ENCODE measurements at regions not wholly inside any gene's neighbourhood (a gene's known extent, or its start where the extent isn't known, plus 50 kb on each side); places are given as distances from the start of the nearest gene placed in this dataset.

- BruUV-seq (replicated peaks) = no TSS peak
- H3K27me3 ChIP-seq (ENCODE audit: insufficient read depth, low read depth) = no peaks in the 10 kb centered on the region
- no peaks in the 10 kb centered on the region for H3K79me2 ChIP-seq (ENCODE audit: low read depth)
- no peaks in the 10 kb centered on the region for H4K20me1 ChIP-seq (ENCODE audit: insufficient read depth)
- ChIA-PET POLR2A (ENCODE audit: unreplicated experiment) (no interaction called here), CTCF (no interaction called here)
- no peaks in the 10 kb centered on the region for H3K9me2 ChIP-seq (ENCODE audit: insufficient read depth)
- no peak overlapping the region for H3K4me2 ChIP-seq
- no peaks in the 10 kb centered on the region for H3K9me3 ChIP-seq (ENCODE audit: insufficient read depth, low read depth)
- H2AFZ ChIP-seq = no peak overlapping the region
- no peak overlapping the region for H3K27ac ChIP-seq
- no peak for DNase-seq
- intact Hi-C loops (cut with micrococcal nuclease; ENCODE audit: unreplicated experiment) = no loop called here
- no peaks in the 10 kb centered on the region for H3K4me1 ChIP-seq (replicated peaks; ENCODE audit: insufficient read depth)
- no peaks in the 10 kb centered on the region for H3F3A ChIP-seq (ENCODE audit: insufficient read depth, low read depth)
- no peak overlapping the region for H3K4me3 ChIP-seq
- TF ChIP-seq EZH2 (IDR thresholded peaks at IDR 0.05; ENCODE audit: low read depth) = no peak
- TF ChIP-seq, protein P1, sequence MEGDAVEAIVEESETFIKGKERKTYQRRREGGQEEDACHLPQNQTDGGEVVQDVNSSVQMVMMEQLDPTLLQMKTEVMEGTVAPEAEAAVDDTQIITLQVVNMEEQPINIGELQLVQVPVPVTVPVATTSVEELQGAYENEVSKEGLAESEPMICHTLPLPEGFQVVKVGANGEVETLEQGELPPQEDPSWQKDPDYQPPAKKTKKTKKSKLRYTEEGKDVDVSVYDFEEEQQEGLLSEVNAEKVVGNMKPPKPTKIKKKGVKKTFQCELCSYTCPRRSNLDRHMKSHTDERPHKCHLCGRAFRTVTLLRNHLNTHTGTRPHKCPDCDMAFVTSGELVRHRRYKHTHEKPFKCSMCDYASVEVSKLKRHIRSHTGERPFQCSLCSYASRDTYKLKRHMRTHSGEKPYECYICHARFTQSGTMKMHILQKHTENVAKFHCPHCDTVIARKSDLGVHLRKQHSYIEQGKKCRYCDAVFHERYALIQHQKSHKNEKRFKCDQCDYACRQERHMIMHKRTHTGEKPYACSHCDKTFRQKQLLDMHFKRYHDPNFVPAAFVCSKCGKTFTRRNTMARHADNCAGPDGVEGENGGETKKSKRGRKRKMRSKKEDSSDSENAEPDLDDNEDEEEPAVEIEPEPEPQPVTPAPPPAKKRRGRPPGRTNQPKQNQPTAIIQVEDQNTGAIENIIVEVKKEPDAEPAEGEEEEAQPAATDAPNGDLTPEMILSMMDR (conservative IDR thresholded peaks at IDR 0.05) = no peak
- no peaks in the 10 kb centered on the region for H3K36me3 ChIP-seq (ENCODE audit: low read depth)
Observed at GRCh38 chr1:189524501-189524900, 953.2 kb downstream of the BRINP3 start.

GRCh38 chr1:189530162-189530561 lies 947.5 kb downstream of the BRINP3 start:
- Histone ChIP-seq H2AFZ (no peak overlapping the region; the same call in 1 of the 2 replicates), H3K27me3 (ENCODE audit: insufficient read depth, low read depth) (no peaks in the 10 kb centered on the region), H3K9me3 (ENCODE audit: insufficient read depth, low read depth) (no peaks in the 10 kb centered on the region), H4K20me1 (ENCODE audit: insufficient read depth) (no peaks in the 10 kb centered on the region), H3K4me1 (replicated peaks; ENCODE audit: insufficient read depth) (no peaks in the 10 kb centered on the region), H3K79me2 (ENCODE audit: low read depth) (no peaks in the 10 kb centered on the region), H3K36me3 (ENCODE audit: low read depth) (no peaks in the 10 kb centered on the region), H3K27ac (no peak overlapping the region), H3K4me2 (no peak overlapping the region), H3K9me2 (ENCODE audit: insufficient read depth) (no peaks in the 10 kb centered on the region), H3F3A (ENCODE audit: insufficient read depth, low read depth) (no peaks in the 10 kb centered on the region), H3K4me3 (no peak overlapping the region)
- intact Hi-C loops (cut with micrococcal nuclease; ENCODE audit: unreplicated experiment) = no loop called here
- TF ChIP-seq, protein P1 (conservative IDR thresholded peaks at IDR 0.05) = no peak
- TF ChIP-seq EZH2 (IDR thresholded peaks at IDR 0.05; ENCODE audit: low read depth) = no peak
- DNase-seq = no peak
- CTCF ChIA-PET = no interaction called here
- no TSS peak for BruUV-seq (replicated peaks)
- POLR2A ChIA-PET (ENCODE audit: unreplicated experiment) = interaction anchor here (0.6 kb wide), 1 partner anchor 207 kb away, joined by 4 read pairs; no protein-coding TSS in a partner anchor

- intact Hi-C loops (cut with micrococcal nuclease; ENCODE audit: unreplicated experiment) = no loop called here
- Histone ChIP-seq H3F3A (ENCODE audit: insufficient read depth, low read depth) (no peaks in the 10 kb centered on the region), H3K4me3 (no peak overlapping the region), H3K9me3 (ENCODE audit: insufficient read depth, low read depth) (no peaks in the 10 kb centered on the region; the same call in 1 of the 2 replicates), H3K36me3 (ENCODE audit: low read depth) (no peaks in the 10 kb centered on the region), H4K20me1 (ENCODE audit: insufficient read depth) (no peaks in the 10 kb centered on the region), H3K79me2 (ENCODE audit: low read depth) (no peaks in the 10 kb centered on the region), H3K27ac (no peak overlapping the region), H3K27me3 (ENCODE audit: insufficient read depth, low read depth) (no peaks in the 10 kb centered on the region), H2AFZ (no peak overlapping the region), H3K9me2 (ENCODE audit: insufficient read depth) (0 out of 2 replicates have a peak, but pooled peaks cover 8% of the 10 kb centered on the region), H3K4me2 (no peak overlapping the region), H3K4me1 (replicated peaks; ENCODE audit: insufficient read depth) (no peaks in the 10 kb centered on the region; the same call in 1 of the 2 replicates)
- no peak for TF ChIP-seq EZH2 (IDR thresholded peaks at IDR 0.05; ENCODE audit: low read depth)
- TF ChIP-seq, protein P1 (conservative IDR thresholded peaks at IDR 0.05) = no peak
- CTCF ChIA-PET = no interaction called here
- no peak for DNase-seq
- BruUV-seq (replicated peaks) = no TSS peak
- POLR2A ChIA-PET (ENCODE audit: unreplicated experiment) = no interaction called here
Observed at GRCh38 chr1:189538271-189538670, 939.4 kb downstream of the BRINP3 start.

All from PC-9 (cell line).